ENCODE measurements at regions not wholly inside any gene's neighbourhood (a gene's known extent, or its start where the extent isn't known, plus 50 kb on each side); places are given as distances from the start of the nearest gene placed in this dataset.

DNA sequence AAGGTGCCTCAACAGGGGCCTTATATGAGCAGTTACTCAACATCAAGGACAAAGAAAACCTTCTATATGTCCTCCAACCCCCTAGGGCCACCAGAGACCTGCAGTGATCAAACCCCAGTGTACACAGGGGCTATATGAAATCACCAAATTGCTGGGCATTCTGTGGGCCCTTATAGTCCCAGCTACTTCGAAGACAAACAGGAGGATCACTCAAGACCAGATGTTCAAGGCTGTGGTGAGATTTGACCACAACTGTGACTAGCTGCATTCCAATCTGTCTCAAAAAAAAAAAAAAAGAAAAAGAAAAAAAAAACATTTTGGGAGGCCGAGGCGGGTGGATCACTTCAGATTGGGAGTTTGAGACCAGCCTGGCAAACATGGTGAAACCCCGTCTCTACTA lies 51.0 kb upstream of the PRB2 start:
- H3K27me3 ChIP-seq = no peaks in the 10 kb centered on the region
- no peak overlapping the region for H3K27ac ChIP-seq
- TF ChIP-seq, protein P1, sequence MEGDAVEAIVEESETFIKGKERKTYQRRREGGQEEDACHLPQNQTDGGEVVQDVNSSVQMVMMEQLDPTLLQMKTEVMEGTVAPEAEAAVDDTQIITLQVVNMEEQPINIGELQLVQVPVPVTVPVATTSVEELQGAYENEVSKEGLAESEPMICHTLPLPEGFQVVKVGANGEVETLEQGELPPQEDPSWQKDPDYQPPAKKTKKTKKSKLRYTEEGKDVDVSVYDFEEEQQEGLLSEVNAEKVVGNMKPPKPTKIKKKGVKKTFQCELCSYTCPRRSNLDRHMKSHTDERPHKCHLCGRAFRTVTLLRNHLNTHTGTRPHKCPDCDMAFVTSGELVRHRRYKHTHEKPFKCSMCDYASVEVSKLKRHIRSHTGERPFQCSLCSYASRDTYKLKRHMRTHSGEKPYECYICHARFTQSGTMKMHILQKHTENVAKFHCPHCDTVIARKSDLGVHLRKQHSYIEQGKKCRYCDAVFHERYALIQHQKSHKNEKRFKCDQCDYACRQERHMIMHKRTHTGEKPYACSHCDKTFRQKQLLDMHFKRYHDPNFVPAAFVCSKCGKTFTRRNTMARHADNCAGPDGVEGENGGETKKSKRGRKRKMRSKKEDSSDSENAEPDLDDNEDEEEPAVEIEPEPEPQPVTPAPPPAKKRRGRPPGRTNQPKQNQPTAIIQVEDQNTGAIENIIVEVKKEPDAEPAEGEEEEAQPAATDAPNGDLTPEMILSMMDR (IDR thresholded peaks at IDR 0.05) = no peak
- no peak for TF ChIP-seq POLR2A (IDR thresholded peaks at IDR 0.05)
- WGBS, 4 donors = 77 to 86% (median 81%) methylated on average over 4 of the region's 4 CpGs
- H3K4me3 ChIP-seq = no peak overlapping the region
- no peaks in the 10 kb centered on the region for H3K9me3 ChIP-seq
- ATAC-seq (no peak), DNase-seq (no peak)
- no peaks in the 10 kb centered on the region for H3K4me1 ChIP-seq
- no peaks in the 10 kb centered on the region for H3K36me3 ChIP-seq
- intact Hi-C loops (cut with DNase I) = no loop called here

DNA sequence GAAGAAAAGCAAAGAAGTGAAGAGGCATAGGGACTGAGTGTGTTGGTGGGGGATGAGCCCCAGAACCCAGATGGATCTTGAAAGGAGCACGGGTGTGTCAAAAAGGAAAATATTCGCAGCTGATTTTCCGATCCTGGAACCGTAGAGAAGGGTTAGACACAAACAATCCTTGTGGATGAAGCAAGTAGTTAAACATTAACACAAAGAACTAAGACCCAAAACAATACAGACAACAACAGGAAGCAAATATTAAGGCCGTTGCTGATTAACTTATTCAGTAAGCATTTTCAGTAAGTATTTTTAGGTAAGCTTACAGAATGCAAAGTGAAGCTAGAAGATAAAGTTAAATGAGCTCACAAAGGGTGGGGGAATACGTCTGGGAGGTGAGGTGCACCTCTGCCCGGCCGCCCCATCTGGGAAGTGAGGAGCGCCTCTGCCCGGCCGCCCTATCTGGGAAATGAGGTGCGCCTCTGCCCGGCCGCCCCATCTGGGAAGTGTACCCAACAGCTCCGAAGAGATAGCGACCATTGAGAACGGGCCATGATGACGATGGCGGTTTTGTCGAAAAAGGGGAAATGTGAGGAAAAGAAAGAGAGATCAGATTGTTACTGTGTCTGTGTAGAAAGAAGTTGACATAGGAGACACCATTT lies 62.8 kb upstream of the PRB2 start:
- 81 to 87% (median 82%) methylated on average over 20 of the region's 20 CpGs for WGBS, 4 donors
- no peak overlapping the region for H3K27ac ChIP-seq
- H3K9me3 ChIP-seq = no peaks in the 10 kb centered on the region
- ATAC-seq (no peak), DNase-seq (no peak)
- H3K4me3 ChIP-seq = no peak overlapping the region
- H3K27me3 ChIP-seq = no peaks in the 10 kb centered on the region
- no peak for TF ChIP-seq POLR2A (IDR thresholded peaks at IDR 0.05)
- TF ChIP-seq, protein P1 (IDR thresholded peaks at IDR 0.05) = no peak
- no peaks in the 10 kb centered on the region for H3K4me1 ChIP-seq
- no peaks in the 10 kb centered on the region for H3K36me3 ChIP-seq
- intact Hi-C loops (cut with DNase I) = no loop called here

DNA sequence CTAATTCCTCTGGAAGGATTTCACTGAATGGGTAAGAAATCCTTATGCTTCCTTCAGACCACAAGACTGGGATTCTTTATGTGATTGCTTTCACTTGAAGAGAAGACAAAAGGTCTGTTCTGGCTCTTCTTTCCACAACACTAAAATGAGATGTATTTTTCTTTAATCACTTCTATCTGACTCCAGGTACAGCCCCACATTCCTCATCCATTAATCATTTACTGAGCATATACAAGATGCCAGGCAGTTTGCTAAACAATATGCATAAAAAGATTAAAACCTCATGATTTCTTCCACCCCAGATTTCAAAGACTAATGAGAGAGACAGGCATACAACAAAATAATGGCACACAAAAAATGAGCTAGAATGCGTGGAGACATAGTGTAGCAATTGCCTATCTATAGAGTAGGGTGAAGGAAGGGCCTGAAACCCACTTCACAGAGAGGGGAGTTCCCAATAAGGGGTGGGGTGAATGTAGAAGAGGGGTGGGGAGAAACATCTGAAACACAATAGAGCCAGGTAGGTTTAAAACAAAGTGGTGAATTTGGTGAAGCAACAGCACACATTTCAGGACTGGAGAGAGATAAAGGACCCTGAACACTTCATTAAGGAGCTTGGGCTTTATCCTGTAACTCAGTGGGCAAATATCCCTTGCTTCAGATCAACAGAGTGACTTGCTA lies 65.1 kb upstream of the PRB2 start:
- H3K4me1 ChIP-seq = no peaks in the 10 kb centered on the region
- no peak overlapping the region for H3K4me3 ChIP-seq
- TF ChIP-seq, protein P1 (IDR thresholded peaks at IDR 0.05) = no peak
- no peak for TF ChIP-seq POLR2A (IDR thresholded peaks at IDR 0.05)
- intact Hi-C loops (cut with DNase I) = no loop called here
- ATAC-seq = no peak
- 70 to 74% (median 71%) methylated on average over 1 of the region's 1 CpG for WGBS, 4 donors
- no peaks in the 10 kb centered on the region for H3K27me3 ChIP-seq
- H3K27ac ChIP-seq = no peak overlapping the region
- no peaks in the 10 kb centered on the region for H3K9me3 ChIP-seq
- no peaks in the 10 kb centered on the region for H3K36me3 ChIP-seq
- no peak for DNase-seq

DNA sequence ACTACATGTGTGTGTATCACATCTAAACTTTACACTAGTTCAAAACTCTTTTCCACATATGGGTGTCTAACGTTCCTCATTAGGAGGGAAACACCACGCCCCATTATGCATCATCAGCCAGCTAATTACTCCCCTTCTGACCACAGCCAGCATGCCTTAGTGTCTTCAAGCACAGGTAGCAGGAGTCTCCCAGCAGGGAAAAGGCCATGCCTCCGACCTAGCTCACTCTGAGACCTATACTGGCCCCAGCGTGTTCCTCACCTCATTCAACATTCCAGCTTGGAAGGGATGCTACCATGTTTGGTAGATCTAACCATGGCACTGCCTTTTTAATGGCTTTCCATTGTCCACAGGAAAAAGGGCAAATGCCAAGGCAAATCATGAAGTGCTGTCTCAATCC lies 66.1 kb upstream of the PRB2 start:
- Histone ChIP-seq H3K27me3 (no peaks in the 10 kb centered on the region), H3K4me3 (no peak overlapping the region), H3K4me1 (no peaks in the 10 kb centered on the region), H3K9me3 (no peaks in the 10 kb centered on the region), H3K36me3 (no peaks in the 10 kb centered on the region), H3K27ac (no peak overlapping the region)
- DNase-seq (no peak), ATAC-seq (no peak)
- intact Hi-C loops (cut with DNase I) = no loop called here
- WGBS, 4 donors = 52 to 67% (median 61%) methylated on average over 4 of the region's 4 CpGs
- no peak for TF ChIP-seq POLR2A (IDR thresholded peaks at IDR 0.05)
- TF ChIP-seq, protein P1 (IDR thresholded peaks at IDR 0.05) = no peak
